GM12872 (cell line): ENCODE measurements at regions not wholly inside any gene's neighbourhood (a gene's known extent, or its start where the extent isn't known, plus 50 kb on each side); places are given as distances from the start of the nearest gene placed in this dataset.

Source experiments
- TF ChIP-seq, protein P1 (sequence below): IDR thresholded peaks from 3 replicates; pipeline ENCODE4 v1.5.1; 2011; ENCODE audit warnings: low read depth, mild to moderate bottlenecking, low read length, moderate library complexity; ENCODE audit not compliant: insufficient read depth

DNA sequence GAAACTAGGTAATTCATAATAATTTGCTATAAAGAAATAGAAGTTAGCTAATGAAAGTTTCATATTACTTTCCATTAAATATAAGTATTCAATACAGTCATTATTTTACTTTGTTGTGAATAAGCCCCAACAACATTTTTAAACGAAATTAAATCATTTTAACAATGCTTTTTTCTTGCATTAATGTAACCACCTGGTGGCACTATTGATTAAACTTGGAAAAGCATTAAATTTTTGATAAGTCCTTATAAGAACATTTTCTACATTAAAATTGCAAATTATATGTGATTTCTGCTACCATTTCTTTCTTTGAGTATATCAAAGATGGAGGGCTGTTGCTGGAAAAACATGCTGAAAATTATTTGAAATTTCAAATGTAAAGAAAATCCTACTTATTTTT, 918.8 kb upstream of the TMPRSS15 start:
- TF ChIP-seq, protein P1, sequence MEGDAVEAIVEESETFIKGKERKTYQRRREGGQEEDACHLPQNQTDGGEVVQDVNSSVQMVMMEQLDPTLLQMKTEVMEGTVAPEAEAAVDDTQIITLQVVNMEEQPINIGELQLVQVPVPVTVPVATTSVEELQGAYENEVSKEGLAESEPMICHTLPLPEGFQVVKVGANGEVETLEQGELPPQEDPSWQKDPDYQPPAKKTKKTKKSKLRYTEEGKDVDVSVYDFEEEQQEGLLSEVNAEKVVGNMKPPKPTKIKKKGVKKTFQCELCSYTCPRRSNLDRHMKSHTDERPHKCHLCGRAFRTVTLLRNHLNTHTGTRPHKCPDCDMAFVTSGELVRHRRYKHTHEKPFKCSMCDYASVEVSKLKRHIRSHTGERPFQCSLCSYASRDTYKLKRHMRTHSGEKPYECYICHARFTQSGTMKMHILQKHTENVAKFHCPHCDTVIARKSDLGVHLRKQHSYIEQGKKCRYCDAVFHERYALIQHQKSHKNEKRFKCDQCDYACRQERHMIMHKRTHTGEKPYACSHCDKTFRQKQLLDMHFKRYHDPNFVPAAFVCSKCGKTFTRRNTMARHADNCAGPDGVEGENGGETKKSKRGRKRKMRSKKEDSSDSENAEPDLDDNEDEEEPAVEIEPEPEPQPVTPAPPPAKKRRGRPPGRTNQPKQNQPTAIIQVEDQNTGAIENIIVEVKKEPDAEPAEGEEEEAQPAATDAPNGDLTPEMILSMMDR: no peak

DNA sequence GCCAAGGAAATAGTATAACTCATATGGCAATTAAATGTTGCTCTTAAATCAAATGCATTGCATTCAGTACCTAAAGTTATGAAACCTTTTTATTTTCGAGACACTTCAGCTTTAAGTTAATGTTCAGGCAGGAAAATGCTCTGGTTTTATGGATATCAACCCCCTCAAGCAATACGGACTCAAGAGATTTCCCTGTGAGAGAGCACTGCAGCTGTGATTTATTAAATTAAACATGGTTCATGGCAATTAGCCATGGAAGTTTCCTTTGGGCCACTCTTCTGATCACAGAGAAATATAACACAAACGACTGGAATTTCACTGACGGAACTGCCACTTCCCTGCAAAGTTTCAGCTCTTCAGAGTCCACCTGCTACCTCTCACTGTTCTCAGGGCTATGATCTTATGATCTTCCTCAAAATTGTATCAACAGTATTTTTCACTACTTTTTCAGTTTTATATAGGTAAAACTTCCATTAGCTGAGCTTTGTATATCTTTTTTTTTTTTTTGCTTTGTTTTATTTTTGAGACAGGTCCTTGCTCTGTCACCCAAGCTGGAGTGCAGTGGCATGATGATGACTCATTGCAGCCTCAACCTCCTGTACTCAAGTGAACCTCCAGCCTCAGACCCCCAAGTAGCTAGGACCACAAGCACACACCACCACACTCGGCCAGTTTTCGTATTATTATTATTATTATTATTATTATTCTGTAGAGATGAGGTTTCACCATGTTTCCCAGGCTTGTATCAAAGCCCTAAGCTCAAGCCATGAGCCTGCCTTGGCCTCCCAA, 923.1 kb upstream of the TMPRSS15 start:
- TF ChIP-seq, protein P1: no peak

DNA sequence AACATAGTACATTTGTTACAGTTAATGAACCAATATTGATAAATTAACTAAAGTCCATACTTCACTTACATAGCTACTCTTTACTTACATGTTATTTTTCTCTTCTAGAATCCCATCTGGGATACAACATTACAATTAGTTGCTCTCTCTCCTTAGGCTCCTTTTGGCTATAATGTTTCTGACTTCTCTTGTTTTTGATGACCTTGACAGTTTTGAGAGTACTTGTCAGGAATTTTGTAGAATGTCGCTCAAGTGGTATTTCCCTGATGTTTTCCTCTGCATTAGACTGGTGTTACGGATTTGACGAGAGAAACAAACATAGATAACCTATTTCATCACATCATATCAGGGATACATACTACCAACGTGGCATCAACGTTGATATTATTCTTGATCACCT, 925.4 kb upstream of the TMPRSS15 start:
- TF ChIP-seq, protein P1: no peak

DNA sequence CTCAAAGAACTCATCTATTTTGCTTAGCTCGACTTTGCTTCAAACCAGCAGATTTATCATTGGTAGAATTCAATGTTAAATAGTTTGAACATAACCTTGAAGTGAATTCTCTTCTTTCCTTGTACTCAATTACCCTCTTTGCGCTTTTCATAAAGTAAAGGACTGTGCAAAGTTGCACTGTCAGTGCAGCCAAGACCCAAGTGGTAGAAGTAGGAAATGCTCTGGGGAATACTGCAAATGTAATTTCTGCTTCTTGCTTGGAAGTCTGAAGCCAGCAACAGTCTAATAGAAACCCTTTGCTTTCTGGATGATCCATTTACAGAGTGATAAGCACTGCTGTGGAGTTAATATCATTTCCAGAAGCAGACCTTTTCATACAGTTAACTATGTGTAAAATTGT, 936.7 kb upstream of the TMPRSS15 start:
- TF ChIP-seq, protein P1: no peak

DNA sequence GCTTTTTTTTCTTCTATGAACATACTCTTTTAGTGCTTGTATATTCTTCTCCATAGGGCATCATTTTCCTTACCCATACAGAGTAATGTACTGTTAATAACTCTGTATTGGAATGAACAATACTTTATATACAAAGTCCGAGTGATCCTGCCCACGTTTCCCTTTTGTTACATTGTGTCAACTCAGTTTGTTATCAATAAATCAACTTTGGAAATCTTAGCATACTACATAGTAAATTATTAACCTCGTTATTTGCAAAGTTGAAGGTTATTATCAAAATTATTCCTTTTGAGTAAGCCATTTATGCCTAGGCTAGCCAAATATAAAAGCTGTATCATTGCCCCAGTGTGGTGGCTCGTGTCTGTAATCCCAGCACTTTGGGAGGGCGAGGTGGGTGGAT, 937.4 kb upstream of the TMPRSS15 start:
- TF ChIP-seq, protein P1: no peak

DNA sequence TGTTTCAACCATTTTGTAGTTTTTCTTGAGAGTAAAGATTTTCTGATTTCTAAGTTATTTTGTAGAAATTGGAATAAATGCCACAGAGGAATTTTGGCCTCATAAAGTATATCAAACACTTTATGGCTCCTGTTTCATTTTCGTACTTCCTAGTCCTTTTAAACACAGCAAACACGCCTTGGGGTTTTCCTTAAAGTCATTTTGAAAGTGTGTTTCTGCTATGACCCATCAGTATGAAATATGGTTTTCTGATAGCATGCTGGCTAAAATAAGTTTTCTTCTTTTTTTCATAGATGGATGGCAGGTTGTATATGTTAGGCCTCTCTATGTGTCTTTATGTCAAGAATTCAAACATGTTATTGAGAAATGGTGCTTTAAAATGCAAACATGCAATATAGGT, 940.1 kb upstream of the TMPRSS15 start:
- TF ChIP-seq, protein P1: no peak

DNA sequence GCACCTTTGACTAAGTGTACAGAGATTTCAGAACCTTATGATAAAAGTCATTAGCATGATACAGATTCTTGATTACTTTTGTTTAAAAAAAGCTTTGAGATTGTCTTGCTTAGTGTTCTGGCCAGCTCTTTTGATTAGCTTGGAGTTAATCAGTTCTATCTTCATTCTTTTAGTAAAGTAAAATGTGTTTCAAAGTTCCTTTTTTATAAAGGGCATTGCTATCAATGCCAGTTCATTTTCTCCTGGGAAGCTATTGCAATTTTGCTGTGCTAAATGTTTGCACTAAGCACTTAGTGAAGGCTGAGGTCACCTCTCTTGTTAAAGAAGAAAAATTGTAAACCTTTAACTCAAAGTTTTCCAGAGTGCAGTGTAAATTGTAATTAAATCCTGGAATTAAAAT, 946.7 kb upstream of the TMPRSS15 start:
- TF ChIP-seq, protein P1: no peak
